Suppressor macrophage (primary cell): ENCODE measurements at regions not wholly inside any gene's neighbourhood (a gene's known extent, or its start where the extent isn't known, plus 50 kb on each side); places are given as distances from the start of the nearest gene placed in this dataset.

Experiments used
- DNase-seq, 4 experiments: peaks; one replicate each; pipeline ENCODE4 v3.0.0-alpha.2; 2020 to 2022

DNA sequence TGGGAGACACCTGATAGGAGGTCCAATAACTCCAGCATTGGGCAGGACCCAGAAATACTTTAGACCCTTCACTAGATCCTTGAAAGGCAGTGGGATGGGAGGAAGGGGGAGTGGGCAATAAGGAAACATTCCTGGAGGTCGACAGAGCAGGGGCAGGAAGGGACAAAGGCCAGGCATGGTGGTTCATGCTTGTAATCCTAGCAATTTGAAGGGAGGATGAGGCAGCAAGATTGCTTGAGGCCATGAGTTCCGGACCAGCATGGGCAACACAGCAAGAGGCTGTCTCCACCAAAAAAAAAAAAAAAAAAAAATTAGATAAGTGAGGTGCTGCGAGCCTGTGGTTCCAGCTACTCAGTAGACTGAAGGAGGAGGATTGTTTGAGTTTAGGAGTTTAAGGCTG is 134.9 kb downstream of the JCAD start:
- DNase-seq: no peak

DNA sequence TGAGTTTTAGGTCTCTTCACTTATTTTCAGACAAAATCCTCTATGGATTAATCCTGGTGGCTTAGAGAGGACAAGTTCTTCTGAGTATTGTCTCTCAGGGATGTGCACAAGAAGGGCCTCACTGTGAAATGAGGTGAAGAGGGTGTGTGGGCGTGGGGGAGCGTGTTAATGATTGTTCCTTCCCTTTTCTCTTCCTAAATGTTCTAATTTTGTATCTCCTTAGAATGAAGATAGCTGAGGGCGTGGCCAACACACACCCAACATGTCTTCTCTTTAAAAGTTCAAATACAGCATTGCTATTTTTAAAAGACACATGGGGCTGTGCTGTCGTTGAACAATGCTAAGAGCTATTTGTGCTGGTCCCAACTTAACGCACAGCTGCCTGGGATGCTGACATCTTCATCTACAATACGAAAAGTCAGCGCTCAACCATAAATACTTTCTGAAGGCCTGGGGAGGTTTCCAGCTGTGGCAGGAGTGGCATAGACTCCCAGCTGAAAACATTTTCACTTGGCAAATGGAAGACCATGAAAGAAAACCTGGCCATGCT is 135.9 kb downstream of the JCAD start:
- DNase-seq: peak; percentile 6 to 42 (median 20)

DNA sequence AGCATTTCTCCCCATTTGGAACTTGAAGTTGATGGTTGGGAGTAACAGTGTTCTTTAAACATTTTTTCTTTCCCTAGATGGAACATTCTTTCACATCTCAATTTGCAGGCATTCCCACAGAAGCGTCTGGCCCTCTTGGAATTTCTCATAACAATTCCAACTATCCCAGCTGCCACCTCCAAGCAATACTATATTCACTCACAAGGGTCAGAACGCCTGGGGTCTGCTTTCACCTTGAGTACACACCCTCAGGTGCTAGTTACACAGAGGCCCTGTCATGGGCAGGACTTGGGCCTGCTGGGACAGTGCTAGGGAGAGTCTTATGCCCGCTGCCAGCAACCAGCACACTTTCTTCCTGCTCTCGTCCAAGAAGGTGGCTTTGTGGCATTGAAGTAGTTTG is 136.5 kb downstream of the JCAD start:
- DNase-seq: no peak

DNA sequence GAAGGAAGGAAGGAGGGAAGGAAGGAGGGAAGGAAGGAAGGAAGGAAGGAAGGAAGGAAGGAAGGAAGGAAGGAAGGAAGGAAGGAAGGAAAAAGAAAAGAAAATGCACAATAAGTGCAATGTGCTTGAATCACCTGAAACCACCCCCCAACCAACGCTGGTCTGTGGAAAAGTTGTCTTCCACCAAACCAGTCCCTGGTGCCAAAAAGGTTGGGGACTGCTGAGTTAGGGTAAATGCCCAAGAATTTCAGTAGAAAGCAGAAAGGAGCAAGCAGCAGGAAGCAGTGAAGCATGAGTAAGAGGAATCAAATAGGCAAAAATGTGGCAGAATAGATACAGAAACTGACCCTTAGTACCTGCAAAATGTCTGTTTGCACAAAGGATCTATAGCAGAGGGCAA is 137.2 kb downstream of the JCAD start:
- DNase-seq: no peak

DNA sequence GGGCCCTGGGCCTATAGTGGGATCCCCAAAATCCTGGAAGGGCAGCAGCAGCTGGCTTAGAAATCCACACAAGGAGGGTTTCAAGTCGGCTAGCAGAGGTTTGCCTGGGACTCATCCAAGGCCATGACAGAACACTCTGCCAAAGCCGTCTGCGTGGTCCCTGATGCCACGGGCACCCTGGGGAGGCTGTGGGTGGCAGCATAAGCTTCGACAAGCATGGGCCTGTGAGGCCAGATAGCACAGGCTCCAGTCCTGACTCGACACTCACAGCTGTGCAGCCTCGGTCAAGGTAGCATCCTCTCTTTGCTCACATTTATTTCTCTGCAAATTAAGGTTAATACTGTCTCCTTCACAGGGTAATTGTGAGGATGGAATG is 138.3 kb downstream of the JCAD start:
- DNase-seq: no peak

DNA sequence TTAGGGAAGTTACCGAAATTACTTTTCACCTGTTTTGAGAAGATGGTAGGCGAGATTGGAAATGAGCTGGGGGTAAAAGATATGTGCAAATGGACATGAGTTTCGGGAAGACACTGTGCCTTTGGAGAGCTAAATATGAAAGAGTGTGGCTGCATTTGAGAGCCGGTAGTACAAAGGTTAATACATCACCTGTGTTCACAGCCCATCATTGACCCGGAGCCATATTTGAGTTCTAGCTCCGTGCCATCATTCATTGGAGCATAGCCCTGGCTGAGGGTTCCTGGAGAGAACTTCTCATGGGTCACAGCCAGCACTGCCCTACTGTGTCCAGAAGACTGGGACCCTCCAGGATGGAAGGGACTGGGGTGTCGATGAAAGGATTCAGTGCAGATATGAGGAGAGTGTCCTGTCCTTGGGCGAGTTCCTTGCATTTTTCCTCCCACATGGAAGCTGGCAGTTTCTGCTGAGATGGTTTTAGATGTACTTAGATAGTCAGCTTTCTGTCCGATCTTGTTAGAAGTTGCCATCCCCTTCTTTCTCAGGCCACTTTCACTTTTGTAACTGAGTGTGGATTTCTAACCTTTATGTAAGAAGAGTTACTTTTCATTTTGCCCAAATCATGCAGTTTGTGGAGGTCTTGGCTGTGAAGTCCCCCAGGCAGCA is 138.8 kb downstream of the JCAD start:
- no peak for DNase-seq

DNA sequence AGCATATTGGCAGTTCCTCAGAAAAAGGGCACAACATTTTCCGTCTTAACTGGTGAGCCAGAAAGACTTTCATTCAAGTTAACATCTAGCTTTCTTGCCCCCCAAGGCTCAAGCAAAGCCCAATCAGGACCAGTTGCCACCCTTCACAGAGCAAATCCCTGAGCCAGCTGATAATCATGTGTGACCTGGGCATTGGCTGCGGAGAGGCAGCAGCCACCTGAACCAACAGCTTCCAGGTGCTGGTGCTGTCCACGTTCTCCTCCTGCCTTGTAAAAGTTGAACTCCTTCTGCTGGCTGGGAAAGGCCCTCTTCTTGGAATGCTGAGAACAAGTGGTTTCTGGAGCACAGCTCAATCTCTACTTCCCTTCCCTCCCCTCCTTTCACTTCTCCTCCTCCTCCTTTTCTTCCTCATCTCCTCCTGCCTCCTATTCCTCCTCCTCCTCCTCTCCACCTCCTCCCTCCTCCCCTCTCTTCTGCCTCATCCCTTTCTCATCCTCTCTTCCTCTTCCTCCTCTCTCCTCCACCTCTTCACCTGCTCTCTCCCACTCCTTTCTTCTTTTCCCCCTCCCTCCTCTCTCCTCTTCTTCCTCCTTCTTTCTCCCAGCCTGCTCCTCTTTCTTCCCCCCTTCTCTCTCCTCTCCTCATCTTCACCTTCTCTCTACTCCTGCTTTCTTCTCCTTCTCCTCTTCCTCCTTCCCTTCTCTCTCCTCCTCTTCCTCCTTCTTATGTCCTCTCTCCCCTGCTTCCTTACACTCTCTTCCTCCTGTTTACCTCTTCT is 140.6 kb downstream of the JCAD start:
- no peak for DNase-seq

DNA sequence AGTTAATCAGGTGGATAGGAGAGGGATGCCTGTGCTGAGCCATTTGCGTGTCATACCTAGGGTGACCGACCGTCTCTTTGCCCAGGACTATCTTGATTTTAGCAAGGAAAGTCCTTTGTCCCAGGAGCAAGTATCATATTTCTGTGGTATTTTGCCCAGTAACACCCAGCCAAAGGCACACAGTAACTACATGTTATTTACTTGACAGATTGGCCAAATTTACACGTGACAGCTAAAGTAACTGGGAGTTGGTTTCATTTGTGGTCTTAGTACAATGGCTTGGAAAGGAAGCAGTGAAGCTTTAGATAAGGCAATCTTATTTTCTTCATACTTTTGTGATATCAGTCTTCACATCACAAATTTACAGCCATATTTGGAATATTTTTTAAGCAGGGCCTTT is 142.1 kb downstream of the JCAD start:
- no peak for DNase-seq

DNA sequence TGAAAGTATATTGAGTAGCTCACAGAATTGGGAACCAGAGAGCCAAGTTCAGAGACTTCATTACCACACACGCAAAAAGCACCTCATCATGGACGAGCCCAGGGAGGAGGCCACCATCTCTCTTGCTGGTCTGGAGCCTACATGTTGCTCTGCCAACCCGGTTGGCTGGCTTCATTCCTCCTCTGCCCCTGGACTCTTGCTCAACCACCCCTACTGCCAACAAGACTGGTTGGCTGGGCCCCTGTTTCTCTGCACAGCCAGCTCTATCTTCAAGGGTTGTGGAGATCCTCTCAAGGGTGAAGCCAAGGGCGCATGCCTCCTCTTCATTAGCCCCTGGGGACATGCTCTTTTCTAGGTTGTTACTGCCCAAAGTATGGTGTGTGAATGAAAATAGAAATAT is 142.7 kb downstream of the JCAD start:
- no peak for DNase-seq

DNA sequence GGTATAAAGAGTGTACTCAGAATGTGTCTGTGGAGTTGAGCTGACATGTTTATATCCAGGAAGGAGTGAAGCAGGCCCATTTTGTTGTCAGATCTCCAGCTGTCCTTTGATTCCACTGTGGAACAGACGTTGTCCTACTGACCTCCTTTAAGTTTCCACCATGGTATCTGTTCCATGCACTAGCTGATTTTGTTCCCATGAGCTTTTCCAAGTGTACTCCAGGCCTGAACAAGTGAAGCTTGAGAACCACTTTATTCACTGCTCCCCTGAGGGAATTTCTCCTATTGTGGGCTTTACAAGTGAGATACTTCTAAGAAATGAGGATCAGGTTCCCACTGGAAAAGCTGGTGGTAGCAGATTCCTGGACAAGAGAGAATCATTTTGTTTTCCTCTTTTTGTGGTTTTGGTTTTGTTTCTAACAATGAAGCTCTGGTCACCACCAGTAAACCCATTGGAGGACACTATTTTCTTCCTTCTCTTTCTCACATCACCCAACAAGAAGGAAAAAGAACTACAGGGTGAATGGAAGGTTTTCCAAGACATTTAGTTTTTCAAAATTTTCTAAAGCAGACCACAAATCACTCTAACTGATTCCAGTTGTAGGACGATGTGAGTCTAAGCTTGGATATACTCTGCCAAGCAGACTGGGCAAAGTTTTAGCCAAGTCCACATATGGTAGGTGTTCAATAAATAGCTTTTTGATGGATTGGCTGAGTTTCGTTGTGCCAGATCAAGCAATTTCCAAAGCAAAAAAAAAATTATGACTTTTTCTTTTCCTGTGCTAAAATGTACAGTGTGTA is 144.2 kb downstream of the JCAD start:
- DNase-seq: no peak

DNA sequence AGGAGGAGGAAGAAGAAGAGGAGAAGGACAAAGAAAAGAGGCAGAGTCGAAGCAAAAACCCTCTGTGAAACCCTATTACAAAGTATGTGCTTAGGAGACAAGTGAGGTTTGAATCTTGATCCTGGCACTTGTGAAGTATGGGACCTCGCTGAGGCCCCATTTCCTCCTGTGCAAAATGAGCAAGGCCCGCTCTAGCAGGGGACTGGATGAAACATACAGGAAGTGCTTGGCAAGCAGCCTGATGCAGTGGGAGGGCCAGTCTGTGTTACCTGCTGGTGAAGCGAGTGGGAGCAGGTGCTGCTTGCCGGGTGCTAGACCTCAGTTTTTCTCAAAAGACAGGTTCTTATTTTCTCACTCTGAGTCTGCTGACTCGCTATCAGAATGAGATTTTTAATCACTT is 150.4 kb downstream of the JCAD start:
- DNase-seq: peak in 2 of 4 experiments; percentile 7 to 9

DNA sequence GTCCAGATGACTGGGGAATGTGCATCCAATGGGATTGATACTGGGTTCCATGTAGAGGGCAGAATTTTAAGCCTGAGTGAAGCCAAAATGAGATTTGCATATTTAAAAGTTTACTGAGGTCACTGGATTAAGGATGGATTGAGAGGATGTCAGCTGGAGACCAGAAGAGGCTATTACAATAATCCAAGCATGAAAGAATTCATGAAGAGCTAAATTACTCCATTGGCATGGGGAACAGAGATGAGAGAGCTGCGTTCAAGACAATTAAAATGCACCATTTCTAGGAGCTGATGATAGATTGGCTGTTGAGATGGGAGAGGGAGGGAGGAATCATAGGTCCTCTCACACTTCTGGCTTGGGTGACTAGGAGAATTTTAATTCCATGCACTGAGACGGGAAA is 158.5 kb downstream of the JCAD start:
- DNase-seq: no peak

DNA sequence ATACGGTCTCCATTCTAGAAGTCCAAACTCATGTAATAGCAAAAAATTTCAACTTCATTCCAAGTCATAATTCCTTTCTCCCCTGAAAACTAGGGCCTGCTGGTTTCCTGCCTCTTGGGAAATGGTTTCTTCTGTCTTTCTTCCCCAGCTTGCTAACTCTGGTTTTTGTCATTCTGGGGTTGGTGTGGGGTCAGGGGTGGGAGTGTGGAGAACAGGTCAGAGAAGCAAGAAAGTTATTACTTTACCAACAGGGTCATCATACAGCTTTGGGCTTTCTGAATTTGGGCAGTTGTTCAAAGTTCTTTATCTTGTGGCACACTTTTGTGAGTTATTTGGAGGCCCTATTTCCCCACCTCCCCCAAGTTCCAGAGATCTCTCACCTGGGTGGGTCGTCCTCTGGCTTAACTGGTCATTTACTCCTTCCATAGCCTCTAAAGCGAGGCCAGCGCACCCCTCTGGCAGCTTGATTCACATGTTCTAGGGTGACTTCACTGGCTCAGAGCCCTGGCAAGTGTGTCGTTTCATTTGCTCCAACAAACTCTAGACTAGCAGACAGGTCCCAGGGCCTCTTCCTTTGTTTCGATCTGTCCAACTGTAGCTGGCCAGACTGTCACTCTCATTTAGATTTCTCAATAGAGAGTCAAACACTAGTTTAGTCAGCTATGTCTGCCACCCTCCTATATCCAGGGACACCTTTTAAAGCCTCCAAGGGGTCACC is 161.2 kb downstream of the JCAD start:
- DNase-seq: no peak

DNA sequence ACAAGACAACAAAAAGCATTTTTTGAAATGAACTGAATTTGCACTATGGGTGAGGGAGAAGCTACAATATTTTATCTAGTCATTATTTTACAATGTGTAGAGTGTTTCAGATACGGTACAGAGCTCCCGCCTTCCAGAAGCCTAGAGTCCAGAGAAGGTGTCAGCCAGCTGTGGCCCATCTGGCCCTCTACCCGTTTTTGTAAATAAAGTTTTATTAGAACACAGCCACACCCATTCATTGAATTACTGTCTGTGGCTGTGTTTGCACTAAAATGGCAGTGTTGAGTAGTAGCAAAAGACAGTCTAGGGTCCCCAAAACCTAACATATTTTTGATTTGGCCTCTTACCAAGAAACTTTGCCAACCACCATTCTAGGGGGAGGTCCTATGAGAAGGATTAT is 162.0 kb downstream of the JCAD start:
- no peak for DNase-seq

DNA sequence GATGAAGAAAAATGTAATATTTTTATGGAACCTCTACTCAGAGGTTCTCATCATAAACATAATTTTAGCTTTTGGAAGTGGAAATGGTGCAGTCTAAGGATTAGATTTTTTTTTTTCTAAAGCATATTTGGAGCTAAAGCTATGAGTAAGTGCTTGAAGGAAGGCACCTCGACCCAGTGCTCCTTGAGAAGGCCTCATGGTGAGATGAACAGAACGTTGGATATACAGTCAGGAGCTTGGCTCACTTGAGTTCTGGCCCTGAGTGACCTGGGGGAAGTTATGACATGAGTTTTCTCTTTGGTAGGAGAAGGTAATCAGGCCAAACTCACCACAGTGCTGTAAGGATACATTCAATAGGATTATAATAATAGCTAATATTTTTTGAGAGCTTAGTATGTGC is 163.3 kb downstream of the JCAD start:
- DNase-seq: no peak

DNA sequence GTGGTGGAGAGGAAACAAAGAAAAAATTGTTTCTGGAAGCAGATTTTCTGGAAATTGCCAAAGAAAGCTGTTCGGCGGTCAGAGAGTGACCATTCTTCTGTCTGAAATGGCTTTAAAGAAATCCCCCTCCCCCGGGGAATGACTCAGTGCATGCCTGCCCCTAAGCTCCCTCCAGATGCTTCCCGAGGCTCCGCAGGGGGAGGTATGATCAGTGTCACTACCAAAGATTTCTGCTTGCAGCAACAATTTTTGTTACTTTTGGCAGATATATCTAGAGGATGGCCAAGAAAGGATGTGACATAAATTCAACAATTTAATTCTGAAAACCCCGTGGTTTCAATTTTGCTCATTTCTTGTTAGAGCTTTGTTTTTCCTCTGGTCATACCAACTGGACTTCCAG is 163.9 kb downstream of the JCAD start:
- DNase-seq: no peak

DNA sequence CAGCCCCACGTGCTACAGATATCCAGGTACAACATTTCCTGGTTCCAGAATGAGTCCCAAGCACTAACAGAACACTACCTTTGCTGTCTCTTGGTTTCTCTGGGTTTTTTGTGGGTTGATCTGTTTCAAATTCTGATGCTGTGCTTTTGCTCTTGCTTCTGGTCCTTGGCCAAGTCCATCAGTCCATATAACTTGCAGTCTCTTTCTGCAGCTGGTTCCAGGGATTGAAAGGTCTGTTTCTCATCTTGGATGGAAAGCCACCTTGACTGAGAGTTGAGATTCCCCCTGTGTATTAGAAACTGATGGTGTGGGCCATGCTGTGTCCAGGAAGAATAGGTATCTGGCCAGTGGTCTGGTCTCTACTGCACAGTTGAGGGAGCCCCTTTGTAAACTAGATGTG is 171.1 kb downstream of the JCAD start:
- no peak for DNase-seq

DNA sequence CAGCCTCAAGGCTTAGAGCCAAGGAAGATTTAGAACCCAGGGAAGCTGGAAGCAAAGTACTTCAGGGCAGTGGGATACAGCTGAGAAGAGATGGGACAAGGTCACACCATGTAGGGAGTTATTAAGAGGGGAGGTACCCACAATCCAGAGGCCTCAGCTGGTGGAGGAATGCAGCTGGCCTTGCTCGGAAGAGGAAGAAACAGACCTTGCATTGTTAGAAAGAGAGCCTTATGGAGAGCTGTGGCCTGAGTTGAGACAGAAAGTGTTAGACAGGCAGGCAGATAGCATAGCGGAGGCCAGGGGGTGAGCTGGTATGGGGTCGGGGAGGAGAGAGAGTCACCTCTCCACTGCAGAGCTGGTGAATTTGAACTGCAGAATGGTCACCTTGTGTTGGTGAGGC is 173.1 kb downstream of the JCAD start:
- DNase-seq: no peak

DNA sequence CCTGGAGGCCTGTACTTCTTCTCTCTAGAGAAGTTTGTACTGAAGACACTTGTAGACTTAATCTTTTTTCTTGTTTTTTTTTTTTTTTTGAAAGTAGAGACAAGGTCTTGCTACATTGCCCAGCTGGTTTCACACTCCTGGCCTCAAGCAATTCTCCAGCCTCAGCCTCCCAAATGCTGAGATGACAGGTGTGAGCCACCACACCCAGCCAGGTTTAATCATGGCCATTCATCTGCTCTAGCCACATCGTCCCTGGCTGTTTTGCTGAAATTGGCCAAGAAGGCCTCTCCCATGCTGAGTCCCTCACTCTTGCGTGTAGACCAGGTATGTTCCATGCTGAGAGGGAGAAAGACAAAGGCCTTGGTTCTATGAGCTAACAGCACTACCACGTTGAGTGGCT is 176.2 kb downstream of the JCAD start:
- no peak for DNase-seq

DNA sequence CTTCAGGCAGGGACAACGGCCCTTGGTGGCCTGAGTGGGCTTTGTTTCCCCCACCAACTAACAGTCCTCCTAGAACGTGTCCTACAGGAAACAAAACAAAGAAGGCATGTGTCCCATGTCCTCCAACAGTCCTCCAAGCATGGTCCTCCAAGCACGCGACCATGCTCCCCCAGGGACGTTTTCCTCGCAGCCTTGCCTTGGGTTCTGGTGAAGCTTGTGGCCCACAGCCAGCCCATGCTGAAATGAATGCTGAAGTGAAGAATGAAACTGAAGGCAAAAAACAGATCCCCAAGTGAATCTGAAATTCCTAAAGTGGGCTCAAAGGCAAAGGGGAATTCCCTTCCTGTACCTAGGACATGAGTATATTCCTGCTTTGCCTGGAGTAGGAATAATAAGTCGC is 176.6 kb downstream of the JCAD start:
- no peak for DNase-seq

DNA sequence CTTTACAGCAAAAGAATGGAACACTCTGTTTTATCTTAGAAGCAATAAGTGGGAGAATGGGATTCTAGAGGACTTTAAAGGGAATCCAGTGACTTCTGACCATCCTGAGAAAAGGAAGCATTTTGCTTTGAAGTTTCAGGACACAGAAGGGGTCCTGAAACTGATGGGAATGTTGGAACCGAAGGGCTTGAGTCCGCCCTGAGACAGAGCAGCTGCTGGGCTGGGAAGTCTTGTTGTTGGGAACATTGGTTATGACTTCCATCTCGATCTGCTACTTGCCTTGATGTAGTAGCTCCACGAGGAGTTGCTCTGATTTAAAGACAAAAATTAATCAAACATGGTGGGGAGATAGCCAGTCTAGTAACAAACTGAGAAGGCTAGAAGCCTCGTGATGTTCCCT is 177.6 kb downstream of the JCAD start:
- no peak for DNase-seq

DNA sequence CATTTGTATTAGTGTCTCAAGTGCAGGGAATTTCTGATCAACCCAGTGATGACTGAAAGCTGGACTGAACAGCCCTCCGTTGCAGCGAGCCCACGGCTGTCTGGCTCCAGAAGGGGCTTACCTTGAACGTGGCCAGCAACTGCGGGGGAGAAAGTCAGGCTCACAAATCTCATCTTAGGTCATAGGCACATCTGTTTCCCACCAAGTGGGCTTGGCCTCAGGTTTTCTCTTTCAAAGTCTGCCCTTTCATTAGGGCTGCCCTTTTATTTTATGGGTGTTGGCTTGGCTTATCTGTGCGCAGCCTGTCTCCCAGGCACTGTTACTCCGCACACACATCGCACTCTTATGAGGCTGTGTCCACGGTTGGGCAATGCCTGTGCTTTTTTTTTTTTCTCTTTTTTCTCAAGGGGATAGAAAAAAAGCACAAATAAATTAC is 178.0 kb downstream of the JCAD start:
- no peak for DNase-seq

DNA sequence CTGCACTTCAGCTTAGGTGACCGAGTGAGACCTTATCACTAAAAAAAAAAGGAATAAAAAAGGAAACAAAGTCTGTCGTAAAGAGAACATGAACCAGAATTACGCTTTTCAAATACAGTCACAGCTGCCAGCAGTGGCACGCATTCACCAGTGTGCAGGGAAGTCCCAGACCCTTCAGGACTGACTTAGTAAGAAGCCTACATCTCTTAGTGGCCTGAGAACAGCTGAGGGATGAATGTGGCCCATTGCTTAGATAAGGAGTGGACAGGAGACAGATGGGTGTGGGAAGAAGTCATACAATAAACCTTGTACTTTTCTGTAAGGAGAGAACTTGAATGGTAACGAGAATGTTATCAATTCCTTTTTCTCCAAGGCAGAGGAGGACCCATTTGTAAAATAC is 178.5 kb downstream of the JCAD start:
- no peak for DNase-seq
